Stimulated activated naive CD8-positive, alpha-beta T cell treated with anti-CD3 and anti-CD28 coated beads, Interleukin-15, amount 100 ng/mL, for 72 hours (primary cell): ENCODE measurements at regions not wholly inside any gene's neighbourhood (a gene's known extent, or its start where the extent isn't known, plus 50 kb on each side); places are given as distances from the start of the nearest gene placed in this dataset.

Experiments used
- ATAC-seq: fragments of 150-1000 bp; cut with Tn5 transposase; 2 replicates; pipeline ENCODE4 v1.10.0; 2021; ENCODE audit warnings: mild to moderate bottlenecking, moderate library complexity
- DNase-seq, 2 donors: peaks; one replicate each; pipeline ENCODE4 v3.0.0; 2021 to 2022
- H3K27ac Mint-ChIP-seq, 2 donors: one replicate each; pipeline ENCODE4 v1.8.0; 2022; ENCODE audit warnings: mild to moderate bottlenecking in 2 of 2, mixed read lengths in 2 of 2, moderate library complexity in 2 of 2
- H3K27me3 Mint-ChIP-seq: one replicate; pipeline ENCODE4 v1.8.0; 2022; ENCODE audit warnings: mixed read lengths
- H3K4me1 Mint-ChIP-seq: one replicate; pipeline ENCODE4 v1.8.0; 2022; ENCODE audit warnings: mild to moderate bottlenecking, mixed read lengths
- H3K4me3 Mint-ChIP-seq, 2 donors: one replicate each; pipeline ENCODE4 v1.8.0; 2022; ENCODE audit warnings: mild to moderate bottlenecking in 2 of 2, mixed read lengths in 2 of 2, moderate library complexity in 1 of 2
- H3K9me3 Mint-ChIP-seq, 2 donors: one replicate each; pipeline ENCODE4 v1.8.0; 2022; ENCODE audit warnings: mixed read lengths in 2 of 2

- no peak overlapping the region for H3K27ac Mint-ChIP-seq
- no peaks in the 10 kb centered on the region for H3K4me1 Mint-ChIP-seq
- H3K9me3 Mint-ChIP-seq = peaks cover 0 to 1% of the 10 kb centered on the region in 2 donors
- H3K4me3 Mint-ChIP-seq = no peak overlapping the region
- ATAC-seq = no peak
- DNase-seq = no peak
- no peaks in the 10 kb centered on the region for H3K27me3 Mint-ChIP-seq
Measured at GRCh38 chr18:22489704-22490103, 72.0 kb upstream of the CTAGE1 start.

DNA sequence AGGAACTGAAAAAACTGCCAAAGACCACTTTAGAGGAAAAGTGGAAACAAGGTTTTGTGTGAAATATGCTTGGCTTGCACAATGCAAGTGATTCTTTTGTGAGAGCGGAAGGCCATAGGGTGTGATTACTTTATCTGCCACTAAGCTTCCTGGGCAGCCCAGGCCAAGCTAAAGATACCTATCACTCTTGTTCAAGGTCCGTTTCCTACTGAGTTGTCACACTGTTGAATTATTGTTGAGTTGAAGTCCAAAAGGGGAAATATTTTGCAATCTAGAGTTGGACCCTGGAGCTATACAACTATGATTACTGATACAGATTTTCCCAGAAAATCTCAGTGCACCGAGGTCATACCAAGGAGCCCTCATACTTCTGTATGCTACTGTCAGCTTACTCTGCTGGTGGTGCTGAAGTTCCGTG, 72.7 kb upstream of the CTAGE1 start:
- no peak overlapping the region for H3K4me3 Mint-ChIP-seq
- no peak overlapping the region for H3K27ac Mint-ChIP-seq
- no peak for DNase-seq
- ATAC-seq = no peak
- no peaks in the 10 kb centered on the region for H3K4me1 Mint-ChIP-seq
- H3K9me3 Mint-ChIP-seq = peaks cover 0 to 4% of the 10 kb centered on the region in 2 donors
- no peaks in the 10 kb centered on the region for H3K27me3 Mint-ChIP-seq

DNA sequence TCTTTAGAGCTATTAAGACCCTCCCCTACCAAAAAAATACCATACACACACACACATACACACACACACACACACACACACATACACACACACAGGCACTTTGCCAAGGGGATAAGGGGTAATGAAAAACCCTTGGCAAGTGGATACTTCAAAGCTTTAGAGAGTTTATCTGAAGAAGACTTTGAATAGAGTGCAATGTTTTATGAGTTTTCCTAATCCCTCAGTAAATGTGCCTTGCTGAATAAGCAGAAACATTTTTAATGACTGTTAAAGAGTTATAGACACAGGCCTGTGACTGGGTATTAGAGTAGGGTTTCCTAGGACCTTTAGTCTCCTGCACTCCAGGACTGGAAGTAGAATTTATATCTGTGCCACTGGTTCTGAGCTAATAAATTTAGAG, 75.5 kb upstream of the CTAGE1 start:
- no peak overlapping the region for H3K27ac Mint-ChIP-seq
- DNase-seq (no peak), ATAC-seq (no peak)
- no peaks in the 10 kb centered on the region for H3K27me3 Mint-ChIP-seq
- H3K4me1 Mint-ChIP-seq = no peaks in the 10 kb centered on the region
- no peak overlapping the region for H3K4me3 Mint-ChIP-seq
- H3K9me3 Mint-ChIP-seq = peaks cover 8 to 16% of the 10 kb centered on the region in 2 donors

- no peak overlapping the region for H3K27ac Mint-ChIP-seq
Measured at GRCh38 chr18:22493940-22494339, 76.2 kb upstream of the CTAGE1 start.

GRCh38 chr18:22494771-22495170, 77.1 kb upstream of the CTAGE1 start:
- Mint-ChIP-seq H3K4me1 (no peaks in the 10 kb centered on the region), H3K27me3 (no peaks in the 10 kb centered on the region), H3K4me3 (no peak overlapping the region), H3K27ac (no peak overlapping the region), H3K9me3 (peaks cover 8 to 16% of the 10 kb centered on the region in 2 donors)
- DNase-seq = no peak
- ATAC-seq = no peak

More at GRCh38 chr18:22493940-22494339, 76.2 kb upstream of the CTAGE1 start:
- no peak overlapping the region for H3K4me3 Mint-ChIP-seq
- ATAC-seq (no peak), DNase-seq (no peak)
- peaks cover 8 to 16% of the 10 kb centered on the region in 2 donors for H3K9me3 Mint-ChIP-seq
- H3K27me3 Mint-ChIP-seq = no peaks in the 10 kb centered on the region
- no peaks in the 10 kb centered on the region for H3K4me1 Mint-ChIP-seq

DNA sequence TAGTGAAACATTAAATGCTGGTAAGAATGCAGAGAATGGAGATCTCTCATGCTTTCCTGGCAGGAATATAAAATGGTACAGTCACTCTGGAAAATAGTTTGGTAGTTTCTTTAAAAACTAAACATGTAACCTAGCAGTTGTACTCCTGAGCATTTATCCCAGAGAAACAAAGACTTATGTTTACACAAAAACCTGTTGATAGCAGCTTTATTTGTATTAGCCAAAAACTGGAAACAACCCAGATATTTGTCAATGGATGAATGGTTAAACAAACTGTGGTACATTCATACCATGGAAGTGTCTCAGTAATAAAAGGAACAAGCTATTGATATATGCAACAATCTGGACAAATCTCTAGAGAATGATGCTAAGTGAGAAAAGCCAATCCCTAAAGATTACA, 81.7 kb upstream of the CTAGE1 start:
- H3K27ac Mint-ChIP-seq = no peak overlapping the region
- H3K4me3 Mint-ChIP-seq = no peak overlapping the region
- DNase-seq (no peak), ATAC-seq (no peak)
- H3K9me3 Mint-ChIP-seq = peaks cover 15 to 16% of the 10 kb centered on the region in 2 donors
- no peaks in the 10 kb centered on the region for H3K27me3 Mint-ChIP-seq
- H3K4me1 Mint-ChIP-seq = no peaks in the 10 kb centered on the region

- no peak overlapping the region for H3K27ac Mint-ChIP-seq
- DNase-seq = no peak
- H3K4me3 Mint-ChIP-seq = no peak overlapping the region
- no peak for ATAC-seq
- peaks cover 0 to 7% of the 10 kb centered on the region in 2 donors for H3K9me3 Mint-ChIP-seq
- no peaks in the 10 kb centered on the region for H3K4me1 Mint-ChIP-seq
- no peaks in the 10 kb centered on the region for H3K27me3 Mint-ChIP-seq
Measured at GRCh38 chr18:22503803-22504202, 86.1 kb upstream of the CTAGE1 start.

DNA sequence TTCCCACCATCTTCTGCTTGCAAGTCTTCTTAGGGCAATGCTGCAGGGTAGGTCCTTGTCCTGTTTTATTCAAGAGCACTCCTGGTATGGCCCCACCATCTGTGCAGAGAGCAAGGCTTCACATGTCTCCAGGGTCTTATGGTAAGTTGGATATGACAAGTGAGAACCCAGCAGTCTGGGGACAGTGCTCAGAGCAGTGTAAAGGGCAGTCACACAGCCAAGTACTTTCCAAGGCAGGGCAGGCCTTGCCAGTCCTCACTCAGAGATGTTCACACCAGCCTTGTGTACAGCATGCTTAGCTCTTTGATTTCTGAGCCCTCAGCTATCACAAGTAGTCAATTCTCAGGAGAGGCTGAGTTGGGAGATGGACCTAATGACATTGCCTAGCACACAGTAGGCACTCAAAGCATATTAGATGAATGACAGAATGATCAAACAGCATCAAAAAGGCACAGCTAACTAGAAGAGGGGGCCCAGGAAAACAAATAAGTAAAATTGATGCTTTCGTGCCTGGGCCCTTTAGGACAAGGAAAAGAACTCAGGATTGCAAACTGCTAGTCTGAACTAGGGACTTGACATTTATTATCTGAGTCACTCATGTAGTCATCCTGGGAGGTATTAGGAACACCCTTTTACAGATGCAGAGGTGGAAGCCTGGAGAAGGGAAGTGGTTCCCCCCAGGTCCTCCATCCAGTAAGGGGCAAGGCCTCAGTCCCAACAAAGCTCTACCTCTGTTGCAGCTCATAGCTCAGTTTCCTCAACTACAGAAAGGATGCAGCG, 86.7 kb upstream of the CTAGE1 start:
- DNase-seq (no peak), ATAC-seq (no peak)
- Mint-ChIP-seq H3K4me1 (no peaks in the 10 kb centered on the region), H3K27me3 (no peaks in the 10 kb centered on the region), H3K4me3 (no peak overlapping the region), H3K9me3 (peaks cover 0 to 7% of the 10 kb centered on the region in 2 donors), H3K27ac (no peak overlapping the region)

GRCh38 chr18:22505141-22505591, 87.5 kb upstream of the CTAGE1 start:
- H3K4me1 Mint-ChIP-seq = no peaks in the 10 kb centered on the region
- DNase-seq (no peak), ATAC-seq (no peak)
- no peaks in the 10 kb centered on the region for H3K27me3 Mint-ChIP-seq
- H3K27ac Mint-ChIP-seq = no peak overlapping the region
- H3K9me3 Mint-ChIP-seq = peaks cover 0 to 7% of the 10 kb centered on the region in 2 donors
- H3K4me3 Mint-ChIP-seq = no peak overlapping the region

DNA sequence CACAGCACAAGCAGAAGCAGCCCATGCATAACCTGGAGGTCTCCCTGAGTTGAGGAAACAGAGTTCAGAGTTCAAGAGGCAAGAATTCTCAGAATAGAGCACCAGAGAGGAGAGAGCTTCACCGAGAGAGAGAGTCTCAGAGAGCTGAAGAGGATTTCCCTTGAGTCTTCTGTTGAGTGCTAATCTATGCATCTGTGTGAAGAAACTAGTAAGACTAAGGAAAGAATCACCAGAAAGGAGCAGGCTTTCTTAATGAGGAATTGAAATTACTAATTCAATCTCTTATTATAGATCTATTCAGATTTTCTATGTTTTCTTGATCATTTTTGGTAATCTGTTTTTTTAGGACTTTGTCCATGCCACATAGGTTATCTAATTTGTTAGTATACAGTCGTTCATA, 89.3 kb upstream of the CTAGE1 start:
- no peak for DNase-seq
- no peak overlapping the region for H3K4me3 Mint-ChIP-seq
- H3K4me1 Mint-ChIP-seq = no peaks in the 10 kb centered on the region
- no peaks in the 10 kb centered on the region for H3K27me3 Mint-ChIP-seq
- peaks cover 0 to under 1% of the 10 kb centered on the region in 2 donors for H3K9me3 Mint-ChIP-seq
- no peak overlapping the region for H3K27ac Mint-ChIP-seq
- no peak for ATAC-seq

GRCh38 chr18:22509423-22509822, 91.7 kb upstream of the CTAGE1 start:
- DNase-seq (no peak), ATAC-seq (no peak)
- H3K27ac Mint-ChIP-seq = no peak overlapping the region
- H3K4me1 Mint-ChIP-seq = no peaks in the 10 kb centered on the region
- H3K9me3 Mint-ChIP-seq = no peaks in the 10 kb centered on the region
- no peaks in the 10 kb centered on the region for H3K27me3 Mint-ChIP-seq
- H3K4me3 Mint-ChIP-seq = no peak overlapping the region

- H3K9me3 Mint-ChIP-seq = no peaks in the 10 kb centered on the region
- no peak overlapping the region for H3K27ac Mint-ChIP-seq
- ATAC-seq (no peak), DNase-seq (no peak)
- no peaks in the 10 kb centered on the region for H3K4me1 Mint-ChIP-seq
- no peak overlapping the region for H3K4me3 Mint-ChIP-seq
- no peaks in the 10 kb centered on the region for H3K27me3 Mint-ChIP-seq
Measured at GRCh38 chr18:22510697-22511096, 93.0 kb upstream of the CTAGE1 start.

- no peak overlapping the region for H3K27ac Mint-ChIP-seq
- DNase-seq = no peak
- no peak for ATAC-seq
- H3K4me1 Mint-ChIP-seq = no peaks in the 10 kb centered on the region
- H3K4me3 Mint-ChIP-seq = no peak overlapping the region
- no peaks in the 10 kb centered on the region for H3K27me3 Mint-ChIP-seq
- H3K9me3 Mint-ChIP-seq = no peaks in the 10 kb centered on the region
Measured at GRCh38 chr18:22513721-22514481, 96.2 kb upstream of the CTAGE1 start.

DNA sequence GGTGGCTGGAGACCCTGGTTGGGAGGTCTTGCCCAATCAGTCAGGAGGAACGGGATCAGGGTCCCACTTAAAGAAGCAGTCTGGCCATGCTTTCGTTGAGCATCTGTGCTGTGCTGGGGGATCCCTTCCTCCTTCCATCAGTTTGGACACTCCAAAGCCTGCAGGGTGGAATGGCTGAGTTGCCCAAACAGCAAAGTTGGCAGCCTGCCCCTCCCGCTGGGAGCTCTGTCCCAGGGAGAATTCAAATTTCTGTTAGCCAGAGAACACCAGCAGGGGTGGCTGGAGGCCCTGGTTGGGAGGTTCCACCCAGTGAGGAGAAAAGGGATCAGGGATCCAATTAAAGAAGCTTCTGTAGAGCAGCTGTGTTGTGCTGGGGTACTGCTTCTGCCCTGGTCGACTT, 96.9 kb upstream of the CTAGE1 start:
- DNase-seq (no peak), ATAC-seq (no peak)
- H3K9me3 Mint-ChIP-seq = no peaks in the 10 kb centered on the region
- H3K4me3 Mint-ChIP-seq = no peak overlapping the region
- no peaks in the 10 kb centered on the region for H3K27me3 Mint-ChIP-seq
- no peaks in the 10 kb centered on the region for H3K4me1 Mint-ChIP-seq
- no peak overlapping the region for H3K27ac Mint-ChIP-seq

- H3K27me3 Mint-ChIP-seq = no peaks in the 10 kb centered on the region
Measured at GRCh38 chr18:22515250-22515649, 97.5 kb upstream of the CTAGE1 start.

DNA sequence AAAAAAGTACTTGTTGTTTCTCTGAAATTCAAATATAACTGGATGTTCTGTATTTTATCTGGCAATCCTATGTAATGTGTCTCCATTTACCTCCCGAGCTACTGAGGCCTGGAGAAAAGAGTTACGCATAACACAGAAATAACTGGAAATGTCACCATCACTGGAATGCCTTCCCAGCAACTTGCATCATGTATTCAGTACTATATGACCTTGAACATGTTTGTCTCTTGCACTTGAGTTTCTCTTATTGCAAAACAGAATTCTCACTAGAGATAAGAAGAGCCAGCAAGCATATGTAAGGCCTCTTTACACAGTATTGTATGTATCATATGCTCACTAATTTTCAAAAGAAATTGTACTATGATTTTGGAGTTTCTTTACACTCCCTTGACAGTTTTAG, 99.6 kb upstream of the CTAGE1 start:
- no peak for ATAC-seq
- no peak overlapping the region for H3K27ac Mint-ChIP-seq
- no peaks in the 10 kb centered on the region for H3K27me3 Mint-ChIP-seq
- no peak overlapping the region for H3K4me3 Mint-ChIP-seq
- H3K4me1 Mint-ChIP-seq = no peaks in the 10 kb centered on the region
- DNase-seq = no peak
- no peaks in the 10 kb centered on the region for H3K9me3 Mint-ChIP-seq

More at GRCh38 chr18:22515250-22515649, 97.5 kb upstream of the CTAGE1 start:
- DNase-seq = no peak
- Mint-ChIP-seq H3K4me3 (no peak overlapping the region), H3K4me1 (no peaks in the 10 kb centered on the region), H3K9me3 (no peaks in the 10 kb centered on the region), H3K27ac (no peak overlapping the region)
- ATAC-seq = no peak
